Motor neuron (in vitro differentiated cells): ENCODE measurements at regions not wholly inside any gene's neighbourhood (a gene's known extent, or its start where the extent isn't known, plus 50 kb on each side); places are given as distances from the start of the nearest gene placed in this dataset.
A peak's percentile ranks its signal among the peaks of the same experiment; 100 is the strongest.

Source experiments
- ATAC-seq, 8 experiments: fragments of 200-7000 bp; cut with Tn5 transposase; replicated peaks in 6 of 8; 2 replicates each; pipeline ENCODE4 v1.8.0; 2021; ENCODE audit warnings: mild to moderate bottlenecking in 8 of 8, moderate library complexity in 8 of 8
- H3K27ac ChIP-seq, 2 donors: fragments of 250-450 bp; sonication (Bioruptor Pico); 2 replicates each; pipeline ENCODE4 v1.9.0; 2021; ENCODE audit warnings: antibody characterized with exemption in 2 of 2, mild to moderate bottlenecking in 2 of 2, moderate library complexity in 1 of 2
- H3K4me1 ChIP-seq, 2 donors: fragments of 250-450 bp; sonication (Bioruptor Pico); replicated peaks in 1 of 2; 2 replicates each; pipeline ENCODE4 v1.6.1; 2021; ENCODE audit warnings: antibody characterized with exemption in 2 of 2, mild to moderate bottlenecking in 2 of 2, moderate library complexity in 1 of 2
- H3K4me3 ChIP-seq, 5 donors: fragments of 250-450 bp; sonication (Bioruptor Pico); 2 replicates each; pipeline ENCODE4 v1.9.0; 2021; ENCODE audit warnings: antibody characterized with exemption in 5 of 5, mild to moderate bottlenecking in 5 of 5, moderate library complexity in 4 of 5
- WGBS, 10 experiments: fragments of 450-650 bp; shearing (Covaris generic); methylation state at CpG; one replicate each; pipeline ENCODE4 v1.0.0; 2022; 5-methylcytosine and 5-hydroxymethylcytosine counted together
- in situ Hi-C, 9 experiments: fragments of 400-800 bp; cut with MboI; loops; one replicate each; pipeline ENCODE4 v1.15.0; 2021; ENCODE audit warnings: low sequenced_read_pairs in 9 of 9, low pct_unique_long_range_greater_than_20kb in 2 of 9; ENCODE audit not compliant: unreplicated experiment in 9 of 9

GRCh38 chr2:118315606-118316005 is 227.3 kb downstream of the INSIG2 start:
- ATAC-seq, result no peak
- no peak overlapping the region for H3K4me3 ChIP-seq
- no peak overlapping the region for H3K27ac ChIP-seq
- 77 to 100% (median 91%) methylated on average over 1 to 5 of the region's 5 CpGs; no CpG with 5 or more reads in 1 of the 10 experiments for WGBS, 10 experiments
- peaks cover 22 to 24% of the 10 kb centered on the region in 2 donors for H3K4me1 ChIP-seq
- in situ Hi-C loops, result no loop called here

- peak in 3 of 8 experiments; percentile 45 to 72 (median 55) for ATAC-seq
- in situ Hi-C loops, result no loop called here
- peaks cover 13 to 17% of the 10 kb centered on the region in 2 donors for H3K4me1 ChIP-seq
- no peak overlapping the region for H3K4me3 ChIP-seq
- 0 to 54% (median 29%) methylated on average over 1 to 4 of the region's 4 CpGs; no CpG with 5 or more reads in 2 of the 10 experiments for WGBS, 10 experiments
- H3K27ac ChIP-seq, result no peak overlapping the region
These were observed 224.9 kb downstream of the INSIG2 start for GRCh38 chr2:118312969-118313756.

- Histone ChIP-seq H3K4me1 (peaks cover 13 to 21% of the 10 kb centered on the region in 2 donors), H3K27ac (peak overlapping the region; percentile 51 to 65), H3K4me3 (peak overlapping the region; percentile 32 to 44 (median 37))
- in situ Hi-C loops, result no loop called here
- peak in 6 of 8 experiments; percentile 18 to 75 (median 51) for ATAC-seq
- 12 to 42% (median 25%) methylated on average over 1 to 13 of the region's 20 CpGs; no CpG with 5 or more reads in 3 of the 10 experiments for WGBS, 10 experiments
These were observed 222.6 kb downstream of the INSIG2 start for GRCh38 chr2:118310681-118311429.

- peak; percentile 49 to 81 (median 74) for ATAC-seq
- peak overlapping the region; percentile 51 to 65 for H3K27ac ChIP-seq
- WGBS, 10 experiments, result 0 to 44% (median 5%) methylated on average over 1 to 27 of the region's 56 CpGs; no CpG with 5 or more reads in 1 of the 10 experiments
These were observed 221.8 kb downstream of the INSIG2 start for GRCh38 chr2:118309946-118310680.

GRCh38 chr2:118309257-118309945 is 221.1 kb downstream of the INSIG2 start:
- no peak overlapping the region for H3K27ac ChIP-seq
- no peak for ATAC-seq
- peaks cover 13 to 21% of the 10 kb centered on the region in 2 donors for H3K4me1 ChIP-seq
- WGBS, 10 experiments, result 0 to 73% (median 56%) methylated on average over 3 to 12 of the region's 16 CpGs
- in situ Hi-C loops, result no loop called here
- H3K4me3 ChIP-seq, result peak overlapping the region; percentile 32 to 44 (median 37)

More at GRCh38 chr2:118309946-118310680, 221.8 kb downstream of the INSIG2 start:
- H3K4me1 ChIP-seq, result peaks cover 13 to 21% of the 10 kb centered on the region in 2 donors
- H3K4me3 ChIP-seq, result peak overlapping the region; percentile 32 to 44 (median 37)
- in situ Hi-C loops, result no loop called here

- WGBS, 10 experiments, result 50 to 100% (median 62%) methylated on average over 1 to 2 of the region's 2 CpGs; no CpG with 5 or more reads in 2 of the 10 experiments
- in situ Hi-C loops, result no loop called here
- no peak for ATAC-seq
- Histone ChIP-seq H3K27ac (no peak overlapping the region), H3K4me1 (peaks cover 13 to 21% of the 10 kb centered on the region in 2 donors), H3K4me3 (no peak overlapping the region)
These were observed 219.6 kb downstream of the INSIG2 start for GRCh38 chr2:118307864-118308263.

- Histone ChIP-seq H3K4me3 (no peak overlapping the region), H3K4me1 (peaks cover 0 to 2% of the 10 kb centered on the region in 2 donors), H3K27ac (no peak overlapping the region)
- no peak for ATAC-seq
- in situ Hi-C loops, result no loop called here
These were observed 213.0 kb downstream of the INSIG2 start for GRCh38 chr2:118301248-118301647.

GRCh38 chr2:118300832-118301231 is 212.6 kb downstream of the INSIG2 start:
- H3K4me1 ChIP-seq, result no peaks in the 10 kb centered on the region
- no peak overlapping the region for H3K4me3 ChIP-seq
- ATAC-seq, result no peak
- in situ Hi-C loops, result no loop called here
- no peak overlapping the region for H3K27ac ChIP-seq

GRCh38 chr2:118296663-118297062 is 208.4 kb downstream of the INSIG2 start:
- H3K27ac ChIP-seq, result no peak overlapping the region
- in situ Hi-C loops, result no loop called here
- ATAC-seq, result no peak
- H3K4me3 ChIP-seq, result no peak overlapping the region
- 84 to 91% methylated on average over 4 of the region's 4 CpGs; no CpG with 5 or more reads in 8 of the 10 experiments for WGBS, 10 experiments
- no peaks in the 10 kb centered on the region for H3K4me1 ChIP-seq

- H3K27ac ChIP-seq, result no peak overlapping the region
- no peaks in the 10 kb centered on the region for H3K4me1 ChIP-seq
- in situ Hi-C loops, result no loop called here
- 64 to 86% (median 72%) methylated on average over 2 to 9 of the region's 9 CpGs; no CpG with 5 or more reads in 4 of the 10 experiments for WGBS, 10 experiments
- ATAC-seq, result no peak
- H3K4me3 ChIP-seq, result no peak overlapping the region
These were observed 207.5 kb downstream of the INSIG2 start for GRCh38 chr2:118295592-118296390.

GRCh38 chr2:118294063-118294462 is 205.8 kb downstream of the INSIG2 start:
- in situ Hi-C loops, result no loop called here
- Histone ChIP-seq H3K4me3 (no peak overlapping the region), H3K27ac (no peak overlapping the region), H3K4me1 (no peaks in the 10 kb centered on the region)
- ATAC-seq, result no peak
- 90 to 100% (median 100%) methylated on average over 1 of the region's 1 CpG; no CpG with 5 or more reads in 2 of the 10 experiments for WGBS, 10 experiments

GRCh38 chr2:118292991-118293390 is 204.7 kb downstream of the INSIG2 start:
- ATAC-seq, result peak in 1 of 8 experiments; percentile 45
- 8 to 100% (median 90%) methylated on average over 1 to 2 of the region's 2 CpGs; no CpG with 5 or more reads in 1 of the 10 experiments for whole genome bisulfite sequencing, 10 experiments
- Histone ChIP-seq H3K4me3 (no peak overlapping the region), H3K4me1 (no peaks in the 10 kb centered on the region), H3K27ac (no peak overlapping the region)
- in situ Hi-C loops, result no loop called here
